ENCODE measurements at regions not wholly inside any gene's neighbourhood (a gene's known extent, or its start where the extent isn't known, plus 50 kb on each side); places are given as distances from the start of the nearest gene placed in this dataset.

- TF ChIP-seq FOXJ3 (CRISPR knock-in tag; IDR thresholded peaks at IDR 0.05): no peak
- no peak for TF ChIP-seq YY1 (IDR thresholded peaks at IDR 0.05; ENCODE audit: low read depth)
- no peak for TF ChIP-seq CHD2 (IDR thresholded peaks at IDR 0.05; ENCODE audit: low read length, partially characterized antibody)
- TF ChIP-seq GATA2 (CRISPR knock-in tag; IDR thresholded peaks at IDR 0.05): no peak
- no peak for TF ChIP-seq SIN3A (IDR thresholded peaks at IDR 0.05; ENCODE audit: borderline replicate concordance, low read depth, low read length)
- TF ChIP-seq CTCF (IDR thresholded peaks at IDR 0.05): no peak
- no peak for TF ChIP-seq JUND (IDR thresholded peaks at IDR 0.05)
- TF ChIP-seq POLR2AphosphoS5 (IDR thresholded peaks at IDR 0.05; ENCODE audit: low read depth, low read length): no peak
These were observed 1516.4 kb upstream of the DEFB115 start (continued) for GRCh38 chr20:29740951-29741593.

GRCh38 chr20:29741594-29741893 is 1515.9 kb upstream of the DEFB115 start:
- Histone ChIP-seq H2AFZ (ENCODE audit: low read depth) (no peak overlapping the region), H3K27ac (ENCODE audit: low read depth in 2 of 2, low read length in 1 of 2) (no peak overlapping the region), H4K20me1 (ENCODE audit: insufficient read depth) (no peaks in the 10 kb centered on the region), H3K9ac (no peak overlapping the region), H3K36me3 (replicated peaks in 1 of 2; ENCODE audit: control insufficient read depth in 1 of 2, insufficient read depth in 2 of 2, low read length in 1 of 2) (no peaks in the 10 kb centered on the region), H3K79me2 (ENCODE audit: insufficient read depth) (no peaks in the 10 kb centered on the region), H3F3A (replicated peaks; ENCODE audit: insufficient read depth) (no peaks in the 10 kb centered on the region), H3K4me3 (ENCODE audit: low read depth in 2 of 2, low read length in 1 of 2) (no peak overlapping the region), H3K4me1 (ENCODE audit: control insufficient read depth in 1 of 2, insufficient read depth in 2 of 2, low read depth in 1 of 2, low read length in 1 of 2) (no peaks in the 10 kb centered on the region), H3K27me3 (ENCODE audit: insufficient read depth) (no peaks in the 10 kb centered on the region), H3K9me3 (peaks cover 3% of the 10 kb centered on the region; the same call in 1 of the 2 replicates), H3K9me2 (no peaks in the 10 kb centered on the region), H3K4me2 (no peak overlapping the region)
- TF ChIP-seq CTCF (IDR thresholded peaks at IDR 0.05): no peak
- TF ChIP-seq JUND (IDR thresholded peaks at IDR 0.05): no peak
- no peak for TF ChIP-seq EP300 (IDR thresholded peaks at IDR 0.05; ENCODE audit: borderline replicate concordance in 1 of 2, low read depth in 1 of 2, low read length in 1 of 2)
- TF ChIP-seq REST (IDR thresholded peaks at IDR 0.05; ENCODE audit: low read depth, low read length): no peak
- TF ChIP-seq YY1 (IDR thresholded peaks at IDR 0.05; ENCODE audit: low read depth): no peak
- TF ChIP-seq MEF2A (IDR thresholded peaks at IDR 0.05; ENCODE audit: borderline replicate concordance, low read depth): no peak
- TF ChIP-seq POLR2AphosphoS5 (IDR thresholded peaks at IDR 0.05; ENCODE audit: low read depth, low read length): no peak
- no peak for TF ChIP-seq ELF1 (IDR thresholded peaks at IDR 0.05)
- no peak for TF ChIP-seq MXI1 (IDR thresholded peaks at IDR 0.05; ENCODE audit: low read depth, low read length)
- no peak for TF ChIP-seq TEAD4 (IDR thresholded peaks at IDR 0.05; ENCODE audit: borderline replicate concordance, insufficient read depth)
- no peak for DNase-seq
- 13% methylated on average over 7 of the region's 13 CpGs for WGBS (ENCODE audit: low lambda C conversion rate)
- ChIA-PET POLR2A (no interaction called here), CTCF (no interaction called here)
